H1 (cell line): ENCODE measurements at regions not wholly inside any gene's neighbourhood (a gene's known extent, or its start where the extent isn't known, plus 50 kb on each side); places are given as distances from the start of the nearest gene placed in this dataset.

Experiments used
- CTCF ChIA-PET: fragments of 300-600 bp; sonication (Branson Sonifier 250); formaldehyde crosslinking; loops from one replicate; lab custom pipeline; 2021; ENCODE audit not compliant: partially characterized antibody; lab: Charles Lee
- POLR2A ChIA-PET: fragments of 300-600 bp; sonication (Branson Sonifier 250); formaldehyde crosslinking; loops from one replicate; lab custom pipeline; 2021; ENCODE audit warnings: inconsistent platforms; ENCODE audit not compliant: partially characterized antibody; lab: Charles Lee
- DNase-seq, 2 experiments: peaks; one replicate each; pipeline versions ENCODE4 v3.0.0 to v3.0.0-alpha.2; 2010 to 2022; ENCODE audit warnings: low spot score in 2 of 2, low read depth in 1 of 2, mixed read lengths in 1 of 2
- FAIRE-seq: peaks from 2 replicates; lab custom pipeline; 2011; peaks lifted over from hg19 to GRCh38; lab: Jason Lieb, UNC
- H2AFZ ChIP-seq: 2 replicates; pipeline ENCODE4 v1.8.1; 2012; ENCODE audit warnings: low read length, inconsistent platforms
- H2AK5ac ChIP-seq: 2 replicates; pipeline ENCODE4 v1.6.1; 2013; ENCODE audit warnings: low read depth, low read length
- H2BK120ac ChIP-seq: replicated peaks from 2 replicates; pipeline ENCODE3; 2013; ENCODE audit warnings: low read depth, low read length, inconsistent platforms
- H2BK12ac ChIP-seq: 2 replicates; pipeline ENCODE4 v1.6.1; 2013; ENCODE audit warnings: low read depth, low read length
- H2BK15ac ChIP-seq: 2 replicates; pipeline ENCODE4 v1.6.1; 2013; ENCODE audit warnings: low read length
- H2BK20ac ChIP-seq: 2 replicates; pipeline ENCODE4 v1.6.1; 2013; ENCODE audit warnings: low read length
- H2BK5ac ChIP-seq: 2 replicates; pipeline ENCODE4 v1.6.1; 2013; ENCODE audit warnings: low read depth, low read length
- H3K14ac ChIP-seq: 2 replicates; pipeline ENCODE4 v1.6.1; 2013; ENCODE audit warnings: inconsistent platforms; ENCODE audit not compliant: insufficient read length
- H3K18ac ChIP-seq: 2 replicates; pipeline ENCODE4 v1.6.1; 2013; ENCODE audit warnings: low read length; ENCODE audit errors: extremely low read depth
- H3K23ac ChIP-seq: 2 replicates; pipeline ENCODE4 v1.6.1; 2013; ENCODE audit warnings: inconsistent platforms; ENCODE audit not compliant: insufficient read length
- H3K23me2 ChIP-seq: 2 replicates; pipeline ENCODE4 v1.6.1; 2013; ENCODE audit warnings: low read depth, low read length
- H3K27ac ChIP-seq: 2 replicates; pipeline ENCODE4 v1.6.1; 2011; ENCODE audit warnings: low read depth, low read length, inconsistent platforms
- H3K27me3 ChIP-seq, 4 experiments: replicated peaks in 1 of 4; 1 replicate in 1 of 4; 2 replicates in 3 of 4; pipeline versions ENCODE4 v1.6.1 to v1.8.1; 2011 to 2013; ENCODE audit warnings: low read length in 3 of 4, mild to moderate bottlenecking in 3 of 4, inconsistent platforms in 2 of 4, mixed read lengths in 2 of 4, moderate library complexity in 1 of 4; ENCODE audit not compliant: control insufficient read depth in 3 of 4, insufficient read depth in 3 of 4; ENCODE audit errors: extremely low read depth in 1 of 4
- H3K36me3 ChIP-seq, 4 experiments: 2 replicates each; pipeline versions ENCODE4 v1.6.1 to v1.8.1; 2011 to 2013; ENCODE audit warnings: mild to moderate bottlenecking in 4 of 4, low read length in 3 of 4, moderate library complexity in 2 of 4, control low read depth in 1 of 4, inconsistent platforms in 1 of 4; ENCODE audit not compliant: insufficient read depth in 4 of 4, control insufficient read depth in 2 of 4
- H3K4ac ChIP-seq: replicated peaks from 2 replicates; pipeline ENCODE3; 2013; ENCODE audit warnings: low read length, low read depth, mixed read lengths, inconsistent platforms; ENCODE audit not compliant: insufficient read length
- H3K4me1 ChIP-seq, 4 experiments: replicated peaks in 1 of 4; 1 replicate in 1 of 4; 2 replicates in 3 of 4; pipeline versions ENCODE4 v1.6.1 to v1.8.1; 2011 to 2013; ENCODE audit warnings: low read length in 3 of 4, inconsistent platforms in 2 of 4, mixed read lengths in 1 of 4; ENCODE audit not compliant: insufficient read depth in 4 of 4, control insufficient read depth in 3 of 4
- H3K4me2 ChIP-seq, 2 experiments: 2 replicates each; pipeline versions ENCODE4 v1.6.1 to v1.8.1; 2011 to 2013; ENCODE audit warnings: low read depth in 2 of 2, low read length in 2 of 2, control low read depth in 1 of 2, inconsistent platforms in 1 of 2, mild to moderate bottlenecking in 1 of 2; ENCODE audit not compliant: insufficient read depth in 1 of 2
- H3K4me3 ChIP-seq, 4 experiments: fragments of 200-600, 300-600 bp in 1 of 4; sonication (generic), shearing (Covaris generic), sonication (Bioruptor Twin) in 1 of 4; 2 replicates each; pipeline versions ENCODE4 v1.5.1 to v1.8.1; 2011 to 2016; ENCODE audit warnings: low read length in 4 of 4, low read depth in 3 of 4, control low read depth in 2 of 4, inconsistent platforms in 2 of 4, mild to moderate bottlenecking in 2 of 4, mixed read lengths in 1 of 4, moderate library complexity in 1 of 4; ENCODE audit not compliant: insufficient read depth in 2 of 4; ENCODE audit errors: extremely low read depth in 1 of 4
- H3K56ac ChIP-seq: replicated peaks from 2 replicates; pipeline ENCODE3; 2013; ENCODE audit warnings: low read depth, mild to moderate bottlenecking, mixed read lengths, low read length, inconsistent platforms; ENCODE audit not compliant: insufficient read length
- H3K79me1 ChIP-seq: 2 replicates; pipeline ENCODE4 v1.6.1; 2013; ENCODE audit warnings: low read depth, low read length, control low read depth
- H3K79me2 ChIP-seq, 2 experiments: 2 replicates each; pipeline versions ENCODE4 v1.6.1 to v1.8.1; 2012 to 2013; ENCODE audit warnings: low read length in 2 of 2, mild to moderate bottlenecking in 2 of 2, inconsistent platforms in 1 of 2; ENCODE audit not compliant: insufficient read depth in 2 of 2, control insufficient read depth in 1 of 2
- H3K9ac ChIP-seq, 4 experiments: replicated peaks in 1 of 4; 1 replicate in 1 of 4; 2 replicates in 3 of 4; pipeline versions ENCODE4 v1.6.1 to v1.8.1; 2011 to 2013; ENCODE audit warnings: low read depth in 3 of 4, low read length in 3 of 4, control low read depth in 2 of 4, mild to moderate bottlenecking in 2 of 4, moderate library complexity in 2 of 4, inconsistent platforms in 1 of 4; ENCODE audit errors: extremely low read depth in 1 of 4
- H3K9me3 ChIP-seq, 2 experiments: 2 replicates each; pipeline versions ENCODE4 v1.6.1 to v1.8.1; 2012 to 2013; ENCODE audit warnings: mild to moderate bottlenecking in 2 of 2, moderate library complexity in 2 of 2, control low read depth in 1 of 2, inconsistent platforms in 1 of 2, low read depth in 1 of 2, low read length in 1 of 2, mixed read lengths in 1 of 2; ENCODE audit not compliant: insufficient read depth in 2 of 2
- H4K20me1 ChIP-seq, 2 experiments: replicated peaks in 1 of 2; 2 replicates each; pipeline versions ENCODE3 to v1.8.1; 2011 to 2013; ENCODE audit warnings: inconsistent platforms in 2 of 2, low read length in 2 of 2, mild to moderate bottlenecking in 1 of 2; ENCODE audit not compliant: insufficient read depth in 2 of 2, control insufficient read depth in 1 of 2
- H4K5ac ChIP-seq: 2 replicates; pipeline ENCODE4 v1.6.1; 2013; ENCODE audit warnings: low read length, low read depth, mixed read lengths, inconsistent platforms; ENCODE audit not compliant: insufficient read length
- H4K8ac ChIP-seq: 2 replicates; pipeline ENCODE4 v1.8.0; 2013; ENCODE audit warnings: mild to moderate bottlenecking, moderate library complexity, low read length, inconsistent platforms; ENCODE audit not compliant: insufficient read depth; ENCODE audit errors: extremely low read depth
- H4K91ac ChIP-seq: replicated peaks from 2 replicates; pipeline ENCODE3; 2013; ENCODE audit warnings: low read length, mixed read lengths, inconsistent platforms; ENCODE audit not compliant: insufficient read length
- EGR1 ChIP-seq: IDR thresholded peaks from 2 replicates; pipeline ENCODE4 v1.6.1; 2011; ENCODE audit warnings: low read depth, low read length, borderline replicate concordance
- FOSL1 ChIP-seq: IDR thresholded peaks from 2 replicates; pipeline ENCODE4 v1.6.1; 2011; ENCODE audit warnings: mild to moderate bottlenecking, low read depth, low read length, moderate library complexity; ENCODE audit not compliant: insufficient read depth
- GTF2F1 ChIP-seq: IDR thresholded peaks from 2 replicates; pipeline ENCODE4 v1.6.1; 2012; ENCODE audit warnings: low read depth, low read length, improper control_type of control experiment, borderline replicate concordance
- JUND ChIP-seq: IDR thresholded peaks from 2 replicates; pipeline ENCODE4 v1.6.1; 2011; ENCODE audit warnings: mild to moderate bottlenecking, improper control_type of control experiment, low read length
- KDM1A ChIP-seq: fragments of 200-600, 300-600 bp; sonication (generic); IDR thresholded peaks from 2 replicates; pipeline ENCODE4 v1.7.1; 2016; ENCODE audit warnings: mild to moderate bottlenecking, low read length, borderline replicate concordance
- NANOG ChIP-seq: IDR thresholded peaks from 2 replicates; pipeline ENCODE4 v1.6.1; 2011; ENCODE audit warnings: low read length, low read depth, mild to moderate bottlenecking, inconsistent platforms; ENCODE audit not compliant: insufficient read depth, poor library complexity, severe bottlenecking
- NRF1 ChIP-seq: IDR thresholded peaks from 2 replicates; pipeline ENCODE4 v1.6.1; 2011; ENCODE audit warnings: mild to moderate bottlenecking, low read depth, low read length, improper control_type of control experiment
- POLR2A ChIP-seq, 2 experiments: IDR thresholded peaks; 1 replicate in 1 of 2; 2 replicates in 1 of 2; pipeline ENCODE4 v1.6.1; 2011; ENCODE audit warnings: low read depth in 2 of 2, low read length in 2 of 2, mild to moderate bottlenecking in 2 of 2; ENCODE audit errors: control extremely low read depth in 1 of 2
- RFX5 ChIP-seq: IDR thresholded peaks from 2 replicates; pipeline ENCODE4 v1.6.1; 2011; ENCODE audit warnings: low read depth, low read length, improper control_type of control experiment, borderline replicate concordance
- SIRT6 ChIP-seq: IDR thresholded peaks from one replicate; pipeline ENCODE4 v1.7.1; 2012; ENCODE audit warnings: low read length, inconsistent platforms
- WGBS, 2 experiments: shearing (Covaris generic) in 1 of 2; methylation state at CpG; one replicate each; pipeline versions ENCODE4 v1.1.6 to v1.1.7; 2013 to 2015; ENCODE audit warnings: low lambda C conversion rate in 2 of 2, mixed read lengths in 2 of 2, inconsistent platforms in 1 of 2, low coverage in 1 of 2, missing lambda C conversion rate in 1 of 2; ENCODE audit not compliant: insufficient replicate concordance in 2 of 2, insufficient coverage in 1 of 2, insufficient read length in 1 of 2; ENCODE audit errors: extremely low coverage in 1 of 2, missing lambda C conversion rate in 1 of 2; 5-methylcytosine and 5-hydroxymethylcytosine counted together

DNA sequence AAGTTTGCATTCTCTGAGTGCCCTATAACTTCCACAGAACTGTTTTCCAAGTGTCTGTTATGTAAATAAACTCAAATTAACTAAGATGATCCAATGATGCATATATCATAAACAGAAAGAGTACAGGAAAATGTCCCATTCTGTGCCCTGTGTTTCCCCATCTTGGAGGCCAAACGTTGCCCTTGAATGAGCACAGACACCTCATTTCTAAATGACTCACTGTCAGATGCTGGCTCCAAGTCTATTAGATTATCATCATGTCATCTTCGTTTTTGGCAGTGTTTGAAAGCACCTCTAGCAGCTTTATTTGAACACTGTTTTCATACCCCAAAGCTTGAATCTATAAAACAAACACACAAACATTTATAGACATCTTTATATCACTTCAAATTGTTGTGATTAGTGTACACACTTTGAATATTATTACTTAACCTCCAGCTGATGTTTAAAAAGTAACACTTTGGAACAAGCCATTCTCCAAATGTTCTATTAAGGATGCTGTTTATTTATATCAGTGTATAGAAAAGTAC, 424.2 kb downstream of the NOVA1 start:
- no peak for FAIRE-seq
- Histone ChIP-seq H3K36me3 (no peaks in the 10 kb centered on the region), H4K5ac (no peak overlapping the region), H3K79me2 (no peaks in the 10 kb centered on the region), H3K27me3 (no peaks in the 10 kb centered on the region; a peak in 1 of 7 replicates), H3K56ac (no peak overlapping the region), H3K14ac (no peak overlapping the region), H3K4me3 (no peak overlapping the region), H3K23ac (no peak overlapping the region), H3K18ac (no peak overlapping the region), H2BK20ac (no peak overlapping the region), H3K4ac (no peak overlapping the region), H2BK12ac (no peak overlapping the region), H4K20me1 (no peaks in the 10 kb centered on the region), H3K27ac (no peak overlapping the region), H2AFZ (no peak overlapping the region), H3K4me1 (no peaks in the 10 kb centered on the region), H4K91ac (no peak overlapping the region), H3K23me2 (no peaks in the 10 kb centered on the region), H3K79me1 (no peaks in the 10 kb centered on the region), H2BK5ac (no peak overlapping the region), H2AK5ac (no peak overlapping the region), H4K8ac (no peak overlapping the region), H3K9me3 (no peaks in the 10 kb centered on the region), H2BK120ac (no peak overlapping the region), H3K4me2 (no peak overlapping the region), H3K9ac (no peak overlapping the region), H2BK15ac (no peak overlapping the region)
- ChIA-PET CTCF (interaction anchor here (1.1 to 6.0 kb wide), 2 partner anchors 10 to 12 kb away, joined by 3 to 47 read pairs; no protein-coding TSS in a partner anchor), POLR2A (no interaction called here)
- DNase-seq, result no peak
- 82% methylated on average over 2 of the region's 2 CpGs; no CpG with 5 or more reads in 1 of the 2 experiments for WGBS, 2 experiments
- TF ChIP-seq POLR2A (IDR thresholded peaks at IDR 0.05; ENCODE audit: control extremely low read depth in 1 of 2, low read depth in 2 of 2, low read length in 2 of 2) (no peak), JUND (no peak), GTF2F1 (no peak), NANOG (no peak), SIRT6 (no peak), NRF1 (no peak), KDM1A (no peak), FOSL1 (no peak), EGR1 (no peak), RFX5 (no peak)
